A549 (cell line): ENCODE measurements at regions not wholly inside any gene's neighbourhood (a gene's known extent, or its start where the extent isn't known, plus 50 kb on each side); places are given as distances from the start of the nearest gene placed in this dataset.

Experiments used
- ATAC-seq, 2 experiments: fragments of 200-7000 bp in 1 of 2; fragments of >200 bp in 1 of 2; cut with Nextera tagmentation in 1 of 2; cut with Tn5 transposase in 1 of 2; 3 replicates each; pipeline versions ENCODE4 v1.8.0 to v1.9.1; 2018 to 2020; ENCODE audit warnings: mild to moderate bottlenecking in 1 of 2, moderate library complexity in 1 of 2
- CTCF ChIA-PET: fragments of 300-600 bp; sonication (Branson Sonifier 250); formaldehyde crosslinking; extraction: SDS; loops from one replicate; lab custom pipeline; 2021; ENCODE audit warnings: antibody characterized with exemption, inconsistent platforms; lab: Yijun Ruan, JAX
- POLR2A ChIA-PET: fragments of 350-600 bp; formaldehyde crosslinking; extraction: SDS; loops from one replicate; lab custom pipeline; 2021; ENCODE audit warnings: antibody characterized with exemption, inconsistent platforms; lab: Yijun Ruan, JAX
- DNase-seq, 2 experiments: peaks; one replicate each; pipeline versions ENCODE4 v3.0.0 to v3.0.0-alpha.2; 2011 to 2016; ENCODE audit warnings: low read depth in 1 of 2, low spot score in 1 of 2
- FAIRE-seq: peaks from 2 replicates; lab custom pipeline; 2011; peaks lifted over from hg19 to GRCh38; lab: Jason Lieb, UNC
- H3K27ac ChIP-seq, 2 experiments: fragments of >200 bp; sonication (Bioruptor Twin); formaldehyde crosslinking; 3 replicates each; pipeline ENCODE4 v1.5.1; 2016 to 2017
- H3K4me1 ChIP-seq: fragments of >200 bp; sonication (Bioruptor Twin); formaldehyde crosslinking; 3 replicates; pipeline ENCODE4 v1.6.1; 2016
- H3K4me2 ChIP-seq: fragments of >200 bp; sonication (Bioruptor Twin); formaldehyde crosslinking; 3 replicates; pipeline ENCODE4 v1.6.1; 2016
- H3K4me3 ChIP-seq: fragments of >200 bp; sonication (Bioruptor Twin); formaldehyde crosslinking; 3 replicates; pipeline ENCODE4 v1.5.1; 2016
- H3K9me3 ChIP-seq: fragments of >200 bp; sonication (Bioruptor Twin); formaldehyde crosslinking; 3 replicates; pipeline ENCODE4 v1.6.1; 2016
- ATOH8 ChIP-seq: fragments of 250-450 bp; sonication (Bioruptor Pico); IDR thresholded peaks from 2 replicates; pipeline ENCODE4 v1.5.0; 2020; ENCODE audit warnings: low read depth, mild to moderate bottlenecking, moderate library complexity
- CBX8 ChIP-seq: fragments of 200-600 bp; sonication (generic); IDR thresholded peaks from 2 replicates; pipeline ENCODE4 v1.6.1; 2016
- CEBPB ChIP-seq, 2 experiments: fragments of >200 bp in 1 of 2; sonication (Bioruptor Twin) in 1 of 2; formaldehyde crosslinking in 1 of 2; IDR thresholded peaks; 2 replicates each; pipeline ENCODE4 v1.6.1; 2012 to 2016
- CHD2 ChIP-seq: fragments of 150-350 bp; IDR thresholded peaks from 2 replicates; pipeline ENCODE4 v1.6.1; 2014; ENCODE audit warnings: low read length; ENCODE audit not compliant: partially characterized antibody
- CHD4 ChIP-seq: fragments of 200-600 bp; sonication (generic); IDR thresholded peaks from 2 replicates; pipeline ENCODE4 v1.6.1; 2016; ENCODE audit warnings: antibody characterized with exemption, mild to moderate bottlenecking, borderline replicate concordance
- E2F6 ChIP-seq: IDR thresholded peaks from 2 replicates; pipeline ENCODE4 v1.6.1; 2012; ENCODE audit warnings: low read depth, borderline replicate concordance
- EHMT2 ChIP-seq: fragments of 200-600 bp; sonication (generic); IDR thresholded peaks from 2 replicates; pipeline ENCODE4 v1.6.1; 2016; ENCODE audit warnings: antibody characterized with exemption, low read depth, mild to moderate bottlenecking, moderate library complexity
- ELK1 ChIP-seq: fragments of 150-350 bp; IDR thresholded peaks from 2 replicates; pipeline ENCODE4 v1.6.1; 2014; ENCODE audit warnings: low read depth, mild to moderate bottlenecking, low read length
- ESRRA ChIP-seq: fragments of 150-350 bp; IDR thresholded peaks from 2 replicates; pipeline ENCODE4 v1.6.1; 2014; ENCODE audit warnings: mild to moderate bottlenecking, low read length, borderline replicate concordance
- GATA3 ChIP-seq: IDR thresholded peaks from 2 replicates; pipeline ENCODE4 v1.6.1; 2012; ENCODE audit warnings: borderline replicate concordance
- HEYL ChIP-seq: fragments of 250-450 bp; sonication (Bioruptor Pico); IDR thresholded peaks from 2 replicates; pipeline ENCODE4 v1.8.0; 2021; ENCODE audit warnings: mild to moderate bottlenecking, moderate library complexity
- HOXA7 ChIP-seq: fragments of 250-450 bp; sonication (Bioruptor Pico); IDR thresholded peaks from 2 replicates; pipeline ENCODE4 v1.5.0; 2020; ENCODE audit warnings: mild to moderate bottlenecking, moderate library complexity
- HOXB13 ChIP-seq: fragments of 250-450 bp; sonication (Bioruptor Pico); IDR thresholded peaks from 2 replicates; pipeline ENCODE4 v1.5.0; 2020; ENCODE audit warnings: low read depth, mild to moderate bottlenecking, moderate library complexity
- HOXB5 ChIP-seq: fragments of 250-450 bp; sonication (Bioruptor Pico); IDR thresholded peaks from 2 replicates; pipeline ENCODE4 v1.5.0; 2020; ENCODE audit warnings: mild to moderate bottlenecking, moderate library complexity
- JUNB ChIP-seq: fragments of >200 bp; sonication (Bioruptor Twin); formaldehyde crosslinking; IDR thresholded peaks from 2 replicates; pipeline ENCODE4 v1.6.1; 2016
- MAFK ChIP-seq: fragments of 450-650 bp; IDR thresholded peaks from 2 replicates; pipeline ENCODE4 v1.6.1; 2014; ENCODE audit not compliant: partially characterized antibody
- MYC ChIP-seq: IDR thresholded peaks from 2 replicates; pipeline ENCODE4 v1.6.1; 2012; ENCODE audit warnings: mild to moderate bottlenecking, inconsistent platforms, low read length, improper control_type of control experiment, borderline replicate concordance
- NPAS2 ChIP-seq: fragments of 250-450 bp; sonication (Bioruptor Pico); IDR thresholded peaks from 2 replicates; pipeline ENCODE4 v1.8.0; 2022; ENCODE audit warnings: mild to moderate bottlenecking, moderate library complexity, borderline replicate concordance
- PHF8 ChIP-seq: fragments of 200-600 bp; sonication (generic); IDR thresholded peaks from 2 replicates; pipeline ENCODE4 v1.6.1; 2016; ENCODE audit warnings: low read depth, mild to moderate bottlenecking, antibody characterized with exemption, moderate library complexity, borderline replicate concordance
- RAD21 ChIP-seq, 2 experiments: fragments of >200 bp in 1 of 2; sonication (Bioruptor Twin) in 1 of 2; formaldehyde crosslinking in 1 of 2; IDR thresholded peaks in 1 of 2; conservative IDR thresholded peaks in 1 of 2; 2 replicates in 1 of 2; 3 replicates in 1 of 2; pipeline ENCODE4 v1.6.1; 2012 to 2018; ENCODE audit warnings: inconsistent platforms in 1 of 2
- REST ChIP-seq: fragments of 200-600 bp; sonication (generic); IDR thresholded peaks from 2 replicates; pipeline ENCODE4 v1.6.1; 2016; ENCODE audit warnings: antibody characterized with exemption, mild to moderate bottlenecking, moderate library complexity
- RFX5 ChIP-seq: fragments of 450-650 bp; IDR thresholded peaks from 2 replicates; pipeline ENCODE4 v1.7.1; 2014; ENCODE audit warnings: antibody characterized with exemption, mild to moderate bottlenecking, moderate library complexity
- SREBF2 ChIP-seq: fragments of 450-650 bp; IDR thresholded peaks from 2 replicates; pipeline ENCODE4 v1.6.1; 2014; ENCODE audit warnings: mild to moderate bottlenecking, moderate library complexity
- TFCP2L1 ChIP-seq: fragments of 250-450 bp; sonication (Bioruptor Pico); IDR thresholded peaks from 2 replicates; pipeline ENCODE4 v1.5.0; 2021; ENCODE audit warnings: mild to moderate bottlenecking
- ZFP36 ChIP-seq: fragments of 450-650 bp; IDR thresholded peaks from 2 replicates; pipeline ENCODE4 v1.6.1; 2014; ENCODE audit warnings: borderline replicate concordance; ENCODE audit not compliant: partially characterized antibody
- ZNF302 ChIP-seq: fragments of 250-450 bp; sonication (Bioruptor Pico); IDR thresholded peaks from 2 replicates; pipeline ENCODE4 v1.9.0; 2021; ENCODE audit warnings: inconsistent platforms, mild to moderate bottlenecking, moderate library complexity
- WGBS: methylation state at CpG from one replicate; pipeline ENCODE4 v1.1.6; 2017; ENCODE audit errors: missing lambda C conversion rate; 5-methylcytosine and 5-hydroxymethylcytosine counted together

- ATAC-seq (no peak), FAIRE-seq (no peak), DNase-seq (no peak)
- no peak overlapping the region for H3K27ac ChIP-seq
- no peak overlapping the region for H3K4me2 ChIP-seq
- no peak overlapping the region for H3K4me3 ChIP-seq
- CTCF ChIA-PET: no interaction called here
- no peaks in the 10 kb centered on the region for H3K9me3 ChIP-seq
- no peaks in the 10 kb centered on the region for H3K4me1 ChIP-seq
- POLR2A ChIA-PET: no interaction called here
- TF ChIP-seq ZNF302 (CRISPR knock-in tag): no peak
- TF ChIP-seq PHF8: no peak
- TF ChIP-seq MYC: no peak
- no peak for TF ChIP-seq HOXB5 (CRISPR knock-in tag)
- no peak for TF ChIP-seq ATOH8 (CRISPR knock-in tag)
- TF ChIP-seq CEBPB (IDR thresholded peaks at IDR 0.05): no peak
- no peak for TF ChIP-seq RFX5
- no peak for TF ChIP-seq CHD2
- TF ChIP-seq SREBF2: no peak
- no peak for TF ChIP-seq GATA3
- TF ChIP-seq ZFP36: no peak
- no peak for TF ChIP-seq EHMT2
- TF ChIP-seq HOXB13: no peak
- TF ChIP-seq MAFK: no peak
- no peak for TF ChIP-seq HEYL (CRISPR knock-in tag)
- no peak for TF ChIP-seq JUNB
- no peak for TF ChIP-seq ELK1
- WGBS: 66% methylated on average over 6 of the region's 25 CpGs
Measured at GRCh38 chr22:48558606-48559402, 1268.9 kb downstream of the BRD1 start.

- Histone ChIP-seq H3K4me1 (no peaks in the 10 kb centered on the region), H3K4me3 (no peak overlapping the region), H3K27ac (no peak overlapping the region), H3K9me3 (no peaks in the 10 kb centered on the region), H3K4me2 (no peak overlapping the region)
- DNase-seq: no peak
- 77% methylated on average over 12 of the region's 12 CpGs for WGBS
- no peak for TF ChIP-seq MYC
- TF ChIP-seq HOXA7 (CRISPR knock-in tag): no peak
- TF ChIP-seq TFCP2L1 (CRISPR knock-in tag): no peak
- no peak for TF ChIP-seq ATOH8 (CRISPR knock-in tag)
- no peak for TF ChIP-seq CHD4
- no peak for TF ChIP-seq SREBF2
- no peak for TF ChIP-seq RAD21 (conservative IDR thresholded peaks at IDR 0.05 in 1 of 2, IDR thresholded peaks at IDR 0.05 in 1 of 2)
- CTCF ChIA-PET: no interaction called here
- ATAC-seq: no peak
- FAIRE-seq: no peak
- POLR2A ChIA-PET: no interaction called here
Measured at GRCh38 chr22:48558016-48558415, 1269.7 kb downstream of the BRD1 start.

- ATAC-seq: no peak
- CTCF ChIA-PET: interaction anchor here (1.5 kb wide), 1 partner anchor 20 kb away, joined by 4 read pairs; no protein-coding TSS in a partner anchor
- POLR2A ChIA-PET: no interaction called here
- H3K27ac ChIP-seq: no peak overlapping the region
- no peaks in the 10 kb centered on the region for H3K9me3 ChIP-seq
- no peaks in the 10 kb centered on the region for H3K4me1 ChIP-seq
- H3K4me3 ChIP-seq: no peak overlapping the region
- H3K4me2 ChIP-seq: no peak overlapping the region
- 89% methylated on average over 1 of the region's 11 CpGs for WGBS
- FAIRE-seq: no peak
- DNase-seq: no peak
- no peak for TF ChIP-seq REST
- no peak for TF ChIP-seq ESRRA
- TF ChIP-seq E2F6: no peak
- no peak for TF ChIP-seq ATOH8 (CRISPR knock-in tag)
- no peak for TF ChIP-seq MAFK
- no peak for TF ChIP-seq NPAS2
- no peak for TF ChIP-seq CBX8
- TF ChIP-seq JUNB: no peak
Measured at GRCh38 chr22:48557473-48557872, 1270.2 kb downstream of the BRD1 start.
